SH-SY5Y (cell line): ENCODE measurements at regions not wholly inside any gene's neighbourhood (a gene's known extent, or its start where the extent isn't known, plus 50 kb on each side); places are given as distances from the start of the nearest gene placed in this dataset.

ENCODE experiments used
- GATA2 ChIP-seq: IDR thresholded peaks from 2 replicates; pipeline ENCODE4 v1.6.1; 2011; ENCODE audit warnings: mild to moderate bottlenecking, low read depth, low read length
- GATA3 ChIP-seq: IDR thresholded peaks from 2 replicates; pipeline ENCODE4 v1.6.1; 2011; ENCODE audit warnings: low read depth, mild to moderate bottlenecking, low read length, moderate library complexity

DNA sequence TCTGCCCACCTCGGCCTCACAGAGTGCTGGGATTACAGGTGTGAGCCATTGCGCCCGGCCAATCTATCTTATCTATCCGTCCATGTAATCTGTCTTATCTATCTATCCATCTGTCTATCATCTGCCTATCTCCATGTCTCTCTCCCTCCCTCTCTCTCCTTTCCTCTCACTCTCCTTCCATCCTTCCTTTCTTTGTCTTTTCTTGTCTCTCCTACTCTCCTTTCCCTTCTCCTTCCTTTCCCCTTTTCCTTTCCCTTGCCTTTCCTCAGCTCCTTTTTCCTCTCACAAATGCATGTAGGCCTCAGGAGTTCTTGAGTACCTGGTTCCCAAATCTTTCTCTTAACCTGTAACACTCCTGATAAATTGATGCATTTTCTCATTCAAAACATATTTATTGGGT lies 89.3 kb upstream of the WSCD2 start:
- no peak for TF ChIP-seq GATA2
- no peak for TF ChIP-seq GATA3
